Upper lobe of left lung (tissue), 4 donors: ENCODE measurements at regions not wholly inside any gene's neighbourhood (a gene's known extent, or its start where the extent isn't known, plus 50 kb on each side); places are given as distances from the start of the nearest gene placed in this dataset.
"Not testable (repeated sequence)": the region's sequence is repeated elsewhere in the genome, so short reads cannot be mapped to it uniquely, and the experiment has no call there.

Experiments used
- CTCF ChIP-seq, 6 experiments: fragments of 450-650 bp in 4 of 6; fragments of 200-600 bp in 2 of 6; sonication (generic) in 2 of 6; IDR thresholded peaks; one replicate each; pipeline ENCODE4 v1.5.1; 2016 to 2019; ENCODE audit warnings: antibody characterized with exemption in 6 of 6
- POLR2AphosphoS5 ChIP-seq, 2 donors: sonication (generic); formaldehyde crosslinking; IDR thresholded peaks; one replicate each; pipeline ENCODE4 v1.5.1; 2017; ENCODE audit warnings: antibody characterized with exemption in 2 of 2

GRCh38 chr2:111478335-111478734 lies 357.6 kb downstream of the BCL2L11 start:
- TF ChIP-seq CTCF, POLR2AphosphoS5 (IDR thresholded peaks at IDR 0.05): not testable (repeated sequence)
